K562 (cell line): ENCODE measurements at regions not wholly inside any gene's neighbourhood (a gene's known extent, or its start where the extent isn't known, plus 50 kb on each side); places are given as distances from the start of the nearest gene placed in this dataset.

ENCODE experiments used
- ATAC-seq: fragments of 200-7000 bp; cut with Tn5 transposase; 3 replicates; pipeline ENCODE4 v1.9.1; 2020; ENCODE audit warnings: moderate library complexity
- BruUV-seq: library from RNA; stranded (reverse); fragments of 400-500 nt; replicated peaks from 2 replicates; lab custom pipeline; 2021; lab: Mats Ljungman, UMichigan
- CTCF ChIA-PET: fragments of 300-600 bp; formaldehyde crosslinking; extraction: SDS; loops from one replicate; lab custom pipeline; 2021; ENCODE audit warnings: low intra/inter-chr PET ratio; lab: Yijun Ruan, JAX
- POLR2A ChIA-PET: fragments of 300-600, 350-650 bp; sonication (Branson Sonifier 250); formaldehyde crosslinking; extraction: SDS; loops from one replicate; lab custom pipeline; 2021; ENCODE audit warnings: antibody characterized with exemption, inconsistent platforms; lab: Yijun Ruan, JAX
- DNase-seq, 4 experiments: peaks; one replicate each; pipeline versions ENCODE4 v3.0.0 to v3.0.0-alpha.2; 2011 to 2018; ENCODE audit warnings: low spot score in 3 of 4, mixed read lengths in 3 of 4; ENCODE audit errors: extremely low read depth in 1 of 4
- FAIRE-seq: peaks from 2 replicates; lab custom pipeline; 2011; peaks lifted over from hg19 to GRCh38; lab: Jason Lieb, UNC
- H2AFZ ChIP-seq: 2 replicates; pipeline ENCODE4 v1.6.0; 2011; ENCODE audit warnings: low read depth, low read length, control low read depth, inconsistent platforms
- H3K27ac ChIP-seq: fragments of 200-600 bp; 3 replicates; pipeline ENCODE4 v1.8.0; 2011; ENCODE audit warnings: low read depth, mild to moderate bottlenecking, control low read depth, inconsistent platforms, low read length, moderate library complexity, mixed read lengths; ENCODE audit errors: extremely low read depth
- H3K27me3 ChIP-seq, 2 experiments: fragments of 300-600 bp in 1 of 2; 2 replicates in 1 of 2; 3 replicates in 1 of 2; pipeline versions ENCODE4 v1.6.0 to v1.8.0; 2011; ENCODE audit warnings: inconsistent platforms in 2 of 2, low read length in 2 of 2, mild to moderate bottlenecking in 1 of 2, mixed read lengths in 1 of 2, moderate library complexity in 1 of 2; ENCODE audit not compliant: control insufficient read depth in 2 of 2, insufficient read depth in 2 of 2
- H3K36me3 ChIP-seq: fragments of 300-600 bp; 3 replicates; pipeline ENCODE4 v1.8.0; 2011; ENCODE audit warnings: mild to moderate bottlenecking, low read length, inconsistent platforms; ENCODE audit not compliant: control insufficient read depth, insufficient read depth
- H3K4me1 ChIP-seq, 2 experiments: fragments of 200-600 bp in 1 of 2; replicated peaks in 1 of 2; 2 replicates in 1 of 2; 3 replicates in 1 of 2; pipeline versions ENCODE4 v1.5.1 to v1.8.0; 2011; ENCODE audit warnings: inconsistent platforms in 2 of 2, low read length in 2 of 2, mild to moderate bottlenecking in 1 of 2, mixed read lengths in 1 of 2, moderate library complexity in 1 of 2; ENCODE audit not compliant: control insufficient read depth in 2 of 2, insufficient read depth in 2 of 2
- H3K4me2 ChIP-seq: 2 replicates; pipeline ENCODE4 v1.6.1; 2011; ENCODE audit warnings: low read length, control low read depth, inconsistent platforms, mixed read lengths; ENCODE audit not compliant: insufficient read depth
- H3K4me3 ChIP-seq: fragments of 200-600 bp; sonication (generic), shearing (Covaris generic); 2 replicates; pipeline ENCODE4 v1.5.1; 2016; ENCODE audit warnings: control low read depth, inconsistent platforms
- H3K79me2 ChIP-seq: fragments of 200-600 bp; 3 replicates; pipeline ENCODE4 v1.8.0; 2011; ENCODE audit warnings: low read length, inconsistent platforms; ENCODE audit not compliant: control insufficient read depth, insufficient read depth
- H3K9ac ChIP-seq, 2 experiments: 2 replicates each; pipeline versions ENCODE4 v1.6.0 to v1.6.1; 2011; ENCODE audit warnings: low read depth in 2 of 2, low read length in 2 of 2, control low read depth in 1 of 2, inconsistent platforms in 1 of 2, mild to moderate bottlenecking in 1 of 2, mixed read lengths in 1 of 2; ENCODE audit not compliant: insufficient read depth in 1 of 2
- H3K9me1 ChIP-seq: one replicate; pipeline ENCODE4 v1.6.0; 2011; ENCODE audit warnings: inconsistent platforms, mild to moderate bottlenecking, low read length, moderate library complexity; ENCODE audit not compliant: control insufficient read depth, insufficient read depth
- H3K9me3 ChIP-seq: replicated peaks from 2 replicates; pipeline ENCODE4 v1.5.1; 2011; ENCODE audit warnings: low read depth, low read length, inconsistent platforms; ENCODE audit not compliant: control insufficient read depth, insufficient read depth
- H4K20me1 ChIP-seq: replicated peaks from 2 replicates; pipeline ENCODE4 v1.6.1; 2011; ENCODE audit warnings: low read length, inconsistent platforms, mixed read lengths; ENCODE audit not compliant: control insufficient read depth, insufficient read depth
- CBFA2T3 ChIP-seq: fragments of 450-650 bp; IDR thresholded peaks from 2 replicates; pipeline ENCODE4 v1.6.1; 2017
- CREB3L1 ChIP-seq: fragments of 450-650 bp; IDR thresholded peaks from 2 replicates; pipeline ENCODE4 v1.6.1; 2014; ENCODE audit warnings: low read depth, mild to moderate bottlenecking, moderate library complexity, borderline replicate concordance
- FOXK2 ChIP-seq, 2 experiments: fragments of 450-650 bp; IDR thresholded peaks in 1 of 2; conservative IDR thresholded peaks in 1 of 2; 2 replicates each; pipeline ENCODE4 v1.6.1; 2016; ENCODE audit warnings: low read depth in 2 of 2, mild to moderate bottlenecking in 1 of 2
- HSF4 ChIP-seq: fragments of 250-450 bp; sonication (Bioruptor Pico); IDR thresholded peaks from 2 replicates; pipeline ENCODE4 v2.1.2; 2022; ENCODE audit warnings: mild to moderate bottlenecking, moderate library complexity, borderline replicate concordance
- MTA1 ChIP-seq: fragments of 450-650 bp; IDR thresholded peaks from 2 replicates; pipeline ENCODE4 v1.6.1; 2017; ENCODE audit warnings: borderline replicate concordance
- SRF ChIP-seq, 2 experiments: fragments of 250-450, 450-650 bp in 1 of 2; sonication (Bioruptor Pico) in 1 of 2; sonication (generic) in 1 of 2; formaldehyde crosslinking; IDR thresholded peaks; 2 replicates each; pipeline versions ENCODE4 v1.5.0 to v1.5.1; 2020 to 2022; ENCODE audit warnings: mild to moderate bottlenecking in 1 of 2, missing genetic modification reagents in 1 of 2
- ZC3H4 ChIP-seq: sonication (generic); formaldehyde crosslinking; IDR thresholded peaks from 2 replicates; pipeline ENCODE4 v1.9.0; 2021; ENCODE audit warnings: missing genetic modification reagents, borderline replicate concordance
- ZFP30 ChIP-seq: fragments of 250-450 bp; sonication (Bioruptor Pico); IDR thresholded peaks from 2 replicates; pipeline ENCODE4 v1.8.0; 2022; ENCODE audit warnings: moderate library complexity, mild to moderate bottlenecking, inconsistent platforms, borderline replicate concordance
- ZNF165 ChIP-seq: fragments of 250-450 bp; sonication (Bioruptor Pico); IDR thresholded peaks from 2 replicates; pipeline ENCODE4 v1.4.0; 2020; ENCODE audit warnings: borderline replicate concordance
- WGBS: fragments of 100-300 bp; shearing (Covaris generic); methylation state at CpG from one replicate; pipeline ENCODE4 v1.1.6; 2016; ENCODE audit warnings: low coverage, mixed read lengths; ENCODE audit not compliant: insufficient coverage; ENCODE audit errors: missing lambda C conversion rate; 5-methylcytosine and 5-hydroxymethylcytosine counted together
- in situ Hi-C: fragments of 300-500 bp; cut with MboI; formaldehyde crosslinking; loops from 4 replicates; pipeline ENCODE4 v1.15.0; 2018; ENCODE audit warnings: inconsistent platforms, mixed read lengths
- intact Hi-C: fragments of 100-400 bp; cut with micrococcal nuclease; formaldehyde crosslinking; loops from 2 replicates; pipeline ENCODE4 v1.14.2; 2022
- TF ChIP-seq, protein P1 (sequence below): fragments of 200-800 bp; sonication (Bioruptor generic); IDR thresholded peaks from 2 replicates; pipeline ENCODE4 v1.6.1; 2017; ENCODE audit warnings: missing genetic modification characterization, missing compliant biosample characterization

- H3K9me1 ChIP-seq: no peaks in the 10 kb centered on the region
- no peak overlapping the region for H3K4me3 ChIP-seq
- 0% methylated on average over 3 of the region's 3 CpGs for WGBS
- no peaks in the 10 kb centered on the region for H3K79me2 ChIP-seq
- no peak overlapping the region for H3K4me2 ChIP-seq
- intact Hi-C loops: no loop called here
- ATAC-seq: no peak
- no TSS peak for BruUV-seq
- ChIA-PET CTCF (no interaction called here), POLR2A (no interaction called here)
- DNase-seq: no peak
- no peak overlapping the region for H3K27ac ChIP-seq
- no peaks in the 10 kb centered on the region for H4K20me1 ChIP-seq
- in situ Hi-C loops: loop anchor here (25.0 kb wide), 1 partner anchor 960 kb away; no protein-coding TSS in a partner anchor
- no peak overlapping the region for H3K9ac ChIP-seq
- FAIRE-seq: no peak
- H3K4me1 ChIP-seq: no peaks in the 10 kb centered on the region
- no peak overlapping the region for H2AFZ ChIP-seq
- TF ChIP-seq CREB3L1 (no peak), ZC3H4 (CRISPR knock-in tag) (no peak), SRF (CRISPR knock-in tag; IDR thresholded peaks at IDR 0.05) (no peak), MTA1 (no peak), ZFP30 (CRISPR knock-in tag) (no peak), CBFA2T3 (no peak), HSF4 (no peak), FOXK2 (conservative IDR thresholded peaks at IDR 0.05 in 1 of 2, IDR thresholded peaks at IDR 0.05 in 1 of 2; ENCODE audit: low read depth in 2 of 2) (no peak), ZNF165 (CRISPR knock-in tag) (no peak)
- TF ChIP-seq, protein P1, sequence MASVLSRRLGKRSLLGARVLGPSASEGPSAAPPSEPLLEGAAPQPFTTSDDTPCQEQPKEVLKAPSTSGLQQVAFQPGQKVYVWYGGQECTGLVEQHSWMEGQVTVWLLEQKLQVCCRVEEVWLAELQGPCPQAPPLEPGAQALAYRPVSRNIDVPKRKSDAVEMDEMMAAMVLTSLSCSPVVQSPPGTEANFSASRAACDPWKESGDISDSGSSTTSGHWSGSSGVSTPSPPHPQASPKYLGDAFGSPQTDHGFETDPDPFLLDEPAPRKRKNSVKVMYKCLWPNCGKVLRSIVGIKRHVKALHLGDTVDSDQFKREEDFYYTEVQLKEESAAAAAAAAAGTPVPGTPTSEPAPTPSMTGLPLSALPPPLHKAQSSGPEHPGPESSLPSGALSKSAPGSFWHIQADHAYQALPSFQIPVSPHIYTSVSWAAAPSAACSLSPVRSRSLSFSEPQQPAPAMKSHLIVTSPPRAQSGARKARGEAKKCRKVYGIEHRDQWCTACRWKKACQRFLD (CRISPR knock-in tag): no peak
- H3K9me3 ChIP-seq: no peaks in the 10 kb centered on the region
- H3K27me3 ChIP-seq: no peaks in the 10 kb centered on the region
- H3K36me3 ChIP-seq: no peaks in the 10 kb centered on the region
These were observed 64.8 kb downstream of the NUDT12 start for GRCh38 chr5:103497781-103498180.
